Left renal cortex interstitium (tissue), 4 donors: ENCODE measurements at regions not wholly inside any gene's neighbourhood (a gene's known extent, or its start where the extent isn't known, plus 50 kb on each side); places are given as distances from the start of the nearest gene placed in this dataset.

ENCODE experiments used
- DNase-seq, 4 donors: peaks; one replicate each; pipeline ENCODE4 v3.0.0-alpha.2; 2013; ENCODE audit warnings: low read depth in 4 of 4, low spot score in 2 of 4, missing footprints in 1 of 4

- DNase-seq: no peak
Measured at GRCh38 chr18:24964216-24964615, 387.8 kb downstream of the ZNF521 start.

GRCh38 chr18:24968238-24968775 lies 383.7 kb downstream of the ZNF521 start:
- no peak for DNase-seq

- DNase-seq: no peak
Measured at GRCh38 chr18:24972577-24972976, 379.4 kb downstream of the ZNF521 start.

- DNase-seq: no peak
Measured at GRCh38 chr18:24974431-24974830, 377.5 kb downstream of the ZNF521 start.

- no peak for DNase-seq
Measured at GRCh38 chr18:24975496-24976372, 376.2 kb downstream of the ZNF521 start.

- no peak for DNase-seq
Measured at GRCh38 chr18:24976502-24976901, 375.5 kb downstream of the ZNF521 start.

GRCh38 chr18:24979235-24979634 lies 372.7 kb downstream of the ZNF521 start:
- no peak for DNase-seq

- no peak for DNase-seq
Measured at GRCh38 chr18:24982831-24983230, 369.1 kb downstream of the ZNF521 start.

- DNase-seq: no peak
Measured at GRCh38 chr18:24983566-24984139, 368.3 kb downstream of the ZNF521 start.

- DNase-seq: no peak
Measured at GRCh38 chr18:24985586-24985985, 366.4 kb downstream of the ZNF521 start.

GRCh38 chr18:24986666-24987302 lies 365.2 kb downstream of the ZNF521 start:
- DNase-seq: no peak

GRCh38 chr18:24987303-24988252 lies 364.4 kb downstream of the ZNF521 start:
- no peak for DNase-seq

GRCh38 chr18:24988253-24988840 lies 363.6 kb downstream of the ZNF521 start:
- DNase-seq: no peak

- no peak for DNase-seq
Measured at GRCh38 chr18:24989760-24990593, 362.0 kb downstream of the ZNF521 start.

GRCh38 chr18:24990671-24991134 lies 361.3 kb downstream of the ZNF521 start:
- no peak for DNase-seq

- no peak for DNase-seq
Measured at GRCh38 chr18:24991141-24992060, 360.6 kb downstream of the ZNF521 start.

- DNase-seq: no peak
Measured at GRCh38 chr18:24992491-24992890, 359.5 kb downstream of the ZNF521 start.

- no peak for DNase-seq
Measured at GRCh38 chr18:24993628-24994027, 358.3 kb downstream of the ZNF521 start.
